Stimulated activated CD4-positive, alpha-beta T cell treated with anti-CD3 and anti-CD28 coated beads, Interleukin-4, amount 100 ng/mL, for 4 hours (primary cell): ENCODE measurements at regions not wholly inside any gene's neighbourhood (a gene's known extent, or its start where the extent isn't known, plus 50 kb on each side); places are given as distances from the start of the nearest gene placed in this dataset.
A peak's percentile ranks its signal among the peaks of the same experiment; 100 is the strongest.
"Not testable (repeated sequence)": the region's sequence is repeated elsewhere in the genome, so short reads cannot be mapped to it uniquely, and the experiment has no call there.

Source experiments
- DNase-seq, 2 experiments: peaks; one replicate each; pipeline ENCODE4 v3.0.0-alpha.2; 2020

DNA sequence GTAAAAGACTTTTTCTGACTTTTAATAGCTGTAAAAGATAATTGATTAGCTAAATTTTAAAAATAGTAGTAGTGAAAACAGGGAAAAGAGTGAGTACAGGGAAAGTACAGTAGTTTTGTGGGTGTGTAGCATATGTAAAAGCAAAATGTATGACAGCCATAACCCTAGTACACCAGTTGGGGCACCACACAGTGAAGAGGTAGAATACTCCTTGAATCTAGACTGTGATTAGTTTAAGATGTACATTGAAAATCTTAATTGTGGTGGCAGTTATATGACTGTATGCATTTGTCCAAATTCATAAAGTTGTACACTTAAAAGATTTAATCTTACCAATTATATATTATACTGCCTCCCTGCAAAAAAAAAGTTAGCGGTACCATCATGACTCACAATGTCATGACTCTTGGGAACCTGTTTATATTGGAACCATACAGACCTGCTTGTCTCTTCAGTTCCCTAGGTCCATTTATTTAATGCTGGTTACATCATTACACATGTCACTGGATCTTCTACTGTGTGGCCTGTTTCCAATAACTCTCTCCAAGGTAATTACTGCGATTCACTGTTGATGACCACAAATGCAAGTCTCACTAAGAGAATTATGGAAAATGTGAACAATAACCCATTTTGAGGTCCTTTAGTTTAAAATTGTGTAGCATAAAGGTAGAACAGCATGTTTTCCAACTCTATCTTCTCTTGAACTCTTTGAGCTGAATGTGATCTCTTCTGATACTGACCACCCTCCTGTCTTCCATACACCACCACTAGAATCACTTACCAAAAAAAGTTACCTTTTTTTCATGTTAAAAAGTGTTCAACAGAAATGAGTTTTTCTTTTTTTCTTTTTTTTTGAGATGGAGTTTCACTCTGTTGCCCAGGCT lies 264.2 kb upstream of the AMIGO2 start:
- no peak for DNase-seq

DNA sequence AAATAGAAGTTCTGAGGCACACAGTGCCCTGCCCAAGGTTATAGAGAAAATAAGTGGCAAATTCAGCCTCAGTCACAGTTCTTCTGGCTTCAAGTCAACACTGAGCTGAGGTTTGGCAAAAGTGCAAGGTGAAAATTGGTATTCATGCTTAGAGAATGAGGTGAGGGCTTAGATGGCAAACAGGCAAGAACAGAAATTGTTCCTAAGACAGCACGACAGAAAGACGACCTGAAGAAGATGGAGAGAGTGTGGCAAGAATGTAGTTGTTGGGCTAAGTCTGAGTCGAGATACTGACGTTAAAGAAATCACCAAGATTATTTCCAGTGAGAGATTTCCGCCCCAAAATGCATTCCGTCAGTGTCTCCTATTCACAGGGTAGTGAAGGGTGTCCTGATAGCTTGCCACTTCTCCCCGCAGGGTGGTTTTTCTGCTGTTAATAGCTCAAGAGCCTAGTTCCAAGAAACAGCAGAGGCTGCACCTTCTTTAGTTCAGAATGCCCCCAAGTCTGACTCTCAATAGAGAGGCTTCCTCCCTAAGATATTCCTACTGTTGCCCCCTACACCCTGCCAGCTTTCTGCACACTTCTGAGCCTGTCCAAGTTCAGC lies 260.8 kb upstream of the AMIGO2 start:
- no peak for DNase-seq

DNA sequence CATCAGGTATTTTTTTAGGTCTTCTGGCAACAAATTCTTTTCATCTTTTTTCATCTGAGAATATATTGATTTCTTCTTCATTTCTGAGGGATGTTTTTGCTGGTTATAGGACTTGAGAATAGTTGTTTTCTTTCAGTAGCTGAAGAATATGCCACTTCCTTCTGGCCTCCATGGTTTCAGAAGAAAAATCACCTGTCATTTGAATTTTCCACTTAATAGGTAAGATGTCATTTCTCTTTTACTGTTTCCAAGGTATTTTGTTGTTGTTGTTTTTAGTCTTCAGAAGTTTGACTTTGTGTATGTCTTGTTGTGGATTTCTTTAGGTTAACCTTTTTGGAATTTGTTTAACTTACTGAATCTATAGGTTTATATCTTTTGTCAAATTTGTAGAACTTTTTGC lies 257.8 kb upstream of the AMIGO2 start:
- DNase-seq: no peak

DNA sequence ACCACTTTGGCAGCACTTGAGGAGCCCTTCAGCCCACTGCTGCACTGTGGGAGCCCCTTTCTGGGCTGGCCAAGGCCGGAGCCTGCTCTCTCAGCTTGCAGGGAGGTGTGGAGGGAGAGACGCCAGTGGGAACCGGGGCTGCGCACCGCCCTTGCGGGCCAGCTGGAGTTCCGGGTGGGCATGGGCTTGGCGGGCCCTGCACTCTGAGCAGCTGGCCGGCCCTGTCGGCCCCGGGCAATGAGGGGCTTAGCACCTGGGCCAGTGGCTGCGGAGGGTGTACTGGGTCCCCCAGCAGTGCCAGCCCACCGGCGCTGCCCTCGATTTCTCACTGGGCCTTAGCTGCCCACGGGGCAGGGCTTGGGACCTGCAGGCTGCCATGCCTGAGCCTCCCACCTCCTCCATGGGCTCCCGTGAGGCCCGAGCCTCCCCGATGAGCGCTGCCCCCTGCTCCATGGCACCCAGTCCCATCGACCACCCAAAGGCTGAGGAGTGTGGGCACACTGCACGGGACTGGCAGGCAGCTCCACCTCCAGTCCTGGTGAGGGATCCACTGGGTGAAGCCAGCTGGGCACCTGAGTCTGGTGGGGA lies 253.6 kb upstream of the AMIGO2 start:
- not testable (repeated sequence) for DNase-seq

DNA sequence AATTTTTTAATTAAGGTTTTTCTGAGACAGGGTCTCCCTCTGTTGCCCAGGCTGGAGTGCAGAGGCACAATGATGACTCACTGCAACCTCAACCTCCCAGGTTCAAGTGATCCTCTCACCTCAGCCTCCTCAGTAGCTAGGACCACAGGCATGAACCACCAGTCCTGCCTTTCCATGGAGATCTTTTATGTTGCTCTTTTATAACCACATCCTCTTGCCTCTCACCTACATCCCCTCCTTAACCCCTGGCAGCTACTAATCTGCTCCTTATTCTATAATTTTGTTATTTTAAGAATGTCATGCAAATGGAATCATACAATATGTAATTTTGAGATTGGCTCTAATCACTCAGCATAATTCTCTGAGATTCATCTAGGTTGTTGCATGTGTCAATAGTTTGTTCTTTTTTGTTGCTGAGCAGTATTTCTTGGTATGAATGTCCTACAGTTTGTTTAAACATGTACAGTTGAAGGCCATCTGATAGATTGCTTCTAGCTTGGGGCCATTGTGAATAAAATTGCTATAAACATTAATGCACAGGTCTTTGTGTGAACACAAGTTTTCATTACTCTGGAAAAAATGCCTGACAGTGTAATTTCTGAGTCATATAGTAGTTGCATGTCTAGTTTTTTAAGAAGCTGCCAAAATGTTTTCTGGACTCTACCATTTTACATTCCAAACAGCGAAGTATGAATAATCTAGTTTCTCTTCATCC lies 249.2 kb upstream of the AMIGO2 start:
- no peak for DNase-seq

DNA sequence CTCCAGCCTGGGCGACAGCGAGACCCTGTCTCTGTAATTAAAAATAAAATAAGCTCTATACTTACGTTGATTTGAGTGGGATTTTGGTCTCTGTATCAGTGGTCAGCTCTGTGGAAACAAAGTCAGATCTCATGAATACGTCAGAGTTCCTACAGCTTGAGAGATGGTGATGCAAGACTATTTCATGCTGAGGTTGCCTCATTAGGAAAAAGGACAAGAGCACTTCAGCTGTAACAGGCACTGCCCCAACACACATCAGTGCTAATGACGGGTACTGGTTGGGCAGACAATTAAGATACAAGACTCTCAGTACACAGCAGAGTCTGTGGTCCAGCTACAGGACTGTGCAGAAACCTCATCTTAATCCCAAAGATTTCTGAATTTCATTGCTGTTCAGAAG lies 246.4 kb upstream of the AMIGO2 start:
- no peak for DNase-seq

DNA sequence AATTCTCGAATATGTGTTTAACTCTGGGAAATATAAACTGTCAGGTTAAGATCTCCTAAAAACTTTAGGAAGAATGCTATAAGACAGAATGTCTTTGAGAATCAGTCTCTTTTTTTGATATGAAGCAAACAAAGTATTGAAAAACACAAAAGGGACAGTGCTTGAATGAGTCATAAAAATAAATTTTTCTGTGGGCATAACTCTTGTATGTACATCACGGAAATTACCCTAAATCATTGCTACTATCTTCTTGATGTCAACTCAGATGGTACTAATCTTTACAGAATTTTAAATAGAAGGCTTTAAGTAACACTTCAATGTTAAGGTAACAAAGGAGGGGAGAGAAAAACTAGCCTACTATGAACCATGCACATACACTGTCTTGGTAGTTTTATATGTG lies 244.0 kb upstream of the AMIGO2 start:
- no peak for DNase-seq

DNA sequence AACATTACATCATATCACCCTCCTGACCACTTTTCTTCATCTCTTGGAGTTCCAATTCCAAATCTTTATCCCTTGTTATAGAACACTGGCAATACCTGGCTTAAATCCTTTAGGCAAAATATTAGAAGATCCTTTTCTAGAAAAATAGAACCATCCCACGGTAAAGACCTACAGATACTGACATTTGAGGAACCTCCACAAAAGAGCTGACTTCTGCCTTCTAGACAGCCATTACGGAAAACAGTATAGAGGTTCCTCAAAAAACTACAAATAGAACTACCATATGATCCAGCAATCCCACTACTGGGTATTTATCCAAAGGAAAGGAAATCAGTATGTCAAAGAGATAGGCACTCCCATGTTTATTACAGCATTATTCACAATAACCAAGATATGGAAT lies 241.7 kb upstream of the AMIGO2 start:
- no peak for DNase-seq

DNA sequence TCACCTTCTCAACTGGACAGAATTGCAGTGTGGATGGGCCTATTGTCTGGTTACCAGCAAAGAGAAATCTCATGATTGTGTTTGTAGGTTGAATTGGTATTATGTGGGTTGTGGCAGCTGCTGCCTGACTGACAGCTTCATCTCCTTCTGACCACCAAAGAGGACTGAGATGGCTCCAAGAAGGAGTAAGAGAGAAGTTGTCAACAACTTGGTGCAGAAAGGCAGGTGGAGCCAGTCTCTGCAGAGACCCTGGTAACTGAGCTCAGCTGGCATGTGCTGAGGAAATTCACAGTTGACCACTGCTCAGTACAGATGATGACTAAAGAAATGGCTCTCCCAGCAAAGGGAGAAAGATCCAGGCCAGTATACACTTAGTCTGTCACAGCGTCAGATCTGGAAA lies 240.0 kb upstream of the AMIGO2 start:
- no peak for DNase-seq

DNA sequence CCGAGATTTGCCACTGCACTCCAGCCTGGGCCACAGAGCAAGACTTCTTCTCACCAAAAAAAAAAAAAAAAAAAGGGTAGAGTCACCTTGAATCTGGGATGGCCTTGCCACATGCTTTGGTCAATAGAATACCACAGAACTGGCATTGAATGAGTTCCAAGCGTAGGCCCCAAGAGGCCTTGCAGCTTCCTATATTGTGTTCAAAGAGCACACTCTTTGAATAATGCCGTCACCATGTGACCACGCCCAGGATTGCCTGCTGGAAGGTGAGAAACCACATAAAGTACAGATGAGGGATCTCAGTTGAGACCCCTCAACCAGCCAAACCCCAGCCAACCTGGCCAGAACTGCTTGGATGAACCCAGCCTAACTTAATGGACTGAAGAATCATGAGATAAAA lies 239.2 kb upstream of the AMIGO2 start:
- no peak for DNase-seq

DNA sequence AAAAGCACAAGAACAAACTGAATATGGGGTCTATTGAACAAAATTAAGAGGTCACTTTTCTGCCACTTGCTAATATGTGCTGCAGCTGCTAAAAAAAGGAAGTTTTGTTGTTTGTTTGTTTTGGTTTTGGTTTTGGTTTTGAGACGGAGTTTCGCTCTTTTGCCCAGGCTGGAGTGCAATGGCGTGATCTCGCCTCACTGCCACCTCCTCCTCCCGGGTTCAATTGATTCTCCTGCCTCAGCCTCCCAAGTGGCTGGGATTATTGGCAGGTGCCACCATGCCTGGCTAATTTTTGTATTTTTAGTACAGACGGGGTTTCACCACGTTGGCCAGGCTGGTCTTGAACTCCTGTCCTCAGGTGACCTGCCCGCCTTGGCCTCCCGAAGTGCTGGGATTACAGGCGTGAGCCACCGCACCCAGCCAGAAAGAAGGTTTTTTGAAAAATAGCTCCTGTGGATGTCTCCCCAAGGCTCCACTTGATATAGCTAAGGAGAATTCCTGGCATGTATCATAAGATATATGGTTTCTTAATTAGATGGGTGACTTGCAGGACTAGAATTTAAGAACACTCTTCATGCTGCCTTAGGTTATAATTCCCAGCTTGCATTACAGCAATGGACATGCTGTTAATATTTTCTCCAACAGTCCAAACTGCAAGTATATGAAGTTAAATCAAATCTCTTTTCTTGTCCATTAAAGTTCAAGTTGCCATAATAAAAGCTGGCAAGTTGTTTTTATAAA lies 237.6 kb upstream of the AMIGO2 start:
- DNase-seq: no peak

DNA sequence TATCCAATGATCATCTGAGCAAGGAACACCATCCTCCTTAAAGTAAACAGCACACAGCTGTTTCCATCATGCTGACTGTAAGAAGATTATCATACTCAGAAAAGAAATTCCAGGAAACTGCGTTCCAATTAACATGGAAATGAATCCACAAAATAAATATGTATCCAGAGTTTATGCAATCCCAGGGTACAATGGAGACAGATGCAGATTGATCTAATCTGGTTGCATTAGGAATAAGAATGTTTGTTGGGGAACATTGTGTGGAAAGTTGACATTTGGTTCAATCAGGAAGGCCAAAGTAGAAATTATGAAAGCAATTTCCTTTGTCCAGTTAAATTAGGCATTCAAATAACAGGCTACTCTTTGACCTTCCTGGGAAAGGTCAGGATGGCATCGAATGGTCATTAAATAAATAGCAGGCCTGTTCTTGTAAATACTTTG lies 236.9 kb upstream of the AMIGO2 start:
- no peak for DNase-seq

DNA sequence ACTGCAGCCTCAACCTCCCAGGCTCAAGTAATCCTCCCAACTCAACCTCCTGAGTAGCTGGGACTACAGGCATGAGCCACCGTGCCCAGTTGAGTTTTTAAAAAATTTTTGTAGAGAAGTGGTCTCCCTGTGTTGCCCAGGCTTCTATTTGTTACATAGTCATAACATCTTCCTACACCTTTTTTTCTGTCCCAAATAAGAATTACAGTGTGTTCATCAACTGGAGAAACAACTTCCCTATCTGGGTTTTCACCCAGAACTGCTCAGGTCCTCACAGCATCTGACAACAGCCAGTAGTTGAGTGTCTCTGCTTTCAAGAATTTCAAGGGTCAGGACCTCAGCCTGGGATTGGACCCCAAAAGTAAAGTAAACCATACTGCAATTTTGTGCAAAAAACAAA lies 235.2 kb upstream of the AMIGO2 start:
- DNase-seq: no peak

DNA sequence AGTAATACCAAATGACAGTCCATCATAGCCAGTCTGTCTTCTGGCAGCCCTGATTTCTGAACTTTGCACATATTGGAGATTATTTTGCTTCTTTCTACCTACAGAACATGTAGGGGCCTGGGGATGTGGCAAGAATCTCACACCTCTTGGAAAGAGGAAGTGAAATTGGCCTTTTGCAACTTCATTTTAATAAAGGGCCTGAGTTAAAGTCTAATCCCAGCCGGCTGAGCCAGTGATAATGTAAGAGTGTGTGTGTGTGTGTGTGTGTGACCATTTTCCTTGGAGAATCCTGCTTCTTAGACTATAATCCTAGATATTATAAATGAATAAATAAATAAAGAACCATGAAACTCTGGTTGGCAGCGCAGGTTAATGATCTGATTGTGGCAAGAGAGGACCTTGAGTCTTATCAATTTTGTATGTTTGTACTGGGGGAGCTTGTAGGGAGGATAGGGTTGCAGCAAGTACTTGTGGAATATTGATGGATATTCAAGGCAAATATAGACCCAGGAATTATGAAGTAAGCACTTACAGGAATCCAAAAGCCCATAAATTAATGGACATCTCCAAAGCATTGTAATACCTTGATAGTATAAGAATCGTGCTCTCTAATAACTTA lies 233.2 kb upstream of the AMIGO2 start:
- DNase-seq: no peak

DNA sequence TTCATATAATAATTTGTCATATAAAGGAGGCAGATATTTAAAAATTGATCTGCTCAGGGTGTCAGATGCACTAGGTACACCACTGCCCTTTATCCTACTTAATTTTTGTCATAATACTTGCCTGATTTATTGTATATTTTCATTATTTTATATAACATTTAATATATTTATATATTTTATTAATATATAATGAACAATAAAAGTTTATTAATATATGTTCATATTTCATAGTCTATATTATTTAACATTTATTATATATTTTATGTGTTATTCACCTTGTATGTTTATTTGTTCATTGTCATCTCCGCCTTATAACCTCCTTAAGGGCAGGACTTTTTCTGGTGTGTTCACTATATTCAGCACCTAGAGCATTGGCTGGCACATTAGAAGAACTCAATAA lies 232.4 kb upstream of the AMIGO2 start:
- DNase-seq: no peak

DNA sequence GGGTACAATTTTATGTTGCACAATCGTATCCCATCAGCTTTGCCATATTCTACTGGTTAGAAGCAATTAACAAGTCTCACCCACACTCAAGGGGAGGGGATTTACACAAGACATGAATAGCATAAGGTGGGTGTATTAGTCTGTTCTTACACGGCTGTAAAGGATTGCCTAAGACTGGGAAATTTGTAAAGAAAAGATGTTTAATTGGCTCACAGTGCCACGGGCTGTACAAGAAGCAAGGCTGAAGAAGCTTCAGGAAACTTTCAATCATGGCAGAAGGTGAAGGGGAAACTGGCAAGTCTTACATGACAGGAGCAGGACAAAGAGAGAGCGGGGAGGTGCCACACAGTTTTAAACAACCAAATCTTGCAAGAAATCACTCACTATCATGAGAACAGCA lies 231.8 kb upstream of the AMIGO2 start:
- no peak for DNase-seq

DNA sequence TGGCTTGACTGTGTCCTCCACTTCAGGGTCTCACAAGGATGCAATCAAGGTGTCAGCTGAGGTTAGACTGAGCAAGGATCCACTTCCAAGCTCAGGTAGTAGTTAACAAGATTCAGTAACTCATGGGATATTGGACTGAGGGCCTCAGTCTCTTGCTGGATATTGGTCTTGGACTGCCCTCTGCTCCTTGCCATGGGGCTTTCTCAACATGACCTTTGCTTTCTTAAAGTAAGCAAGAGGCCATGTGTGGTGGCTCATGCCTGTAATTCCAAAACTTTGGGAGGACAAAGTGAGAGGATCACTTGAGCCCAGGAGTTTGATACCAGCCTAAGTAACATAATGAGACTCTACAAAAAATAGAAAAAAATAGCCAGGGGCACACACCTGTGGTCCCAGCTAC lies 231.3 kb upstream of the AMIGO2 start:
- no peak for DNase-seq

DNA sequence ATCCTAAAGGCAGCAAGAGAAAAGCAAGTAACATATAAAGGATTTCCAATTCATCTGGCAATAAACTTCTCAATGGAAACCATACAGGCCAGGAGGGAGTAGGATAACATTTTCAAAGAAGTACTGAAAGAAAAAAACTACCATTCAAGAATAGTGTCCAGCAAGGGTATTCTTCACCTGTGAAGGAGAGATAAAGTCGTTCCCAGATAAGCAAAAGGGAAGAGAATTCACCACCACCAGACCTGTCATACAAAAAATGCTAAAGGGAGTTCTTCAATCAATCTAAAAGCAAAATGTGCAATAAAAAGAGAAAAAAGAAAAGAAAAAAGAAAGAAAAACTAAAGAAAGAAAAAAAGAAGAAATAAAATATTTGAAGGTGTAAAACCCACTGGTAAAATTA lies 228.9 kb upstream of the AMIGO2 start:
- DNase-seq: no peak

DNA sequence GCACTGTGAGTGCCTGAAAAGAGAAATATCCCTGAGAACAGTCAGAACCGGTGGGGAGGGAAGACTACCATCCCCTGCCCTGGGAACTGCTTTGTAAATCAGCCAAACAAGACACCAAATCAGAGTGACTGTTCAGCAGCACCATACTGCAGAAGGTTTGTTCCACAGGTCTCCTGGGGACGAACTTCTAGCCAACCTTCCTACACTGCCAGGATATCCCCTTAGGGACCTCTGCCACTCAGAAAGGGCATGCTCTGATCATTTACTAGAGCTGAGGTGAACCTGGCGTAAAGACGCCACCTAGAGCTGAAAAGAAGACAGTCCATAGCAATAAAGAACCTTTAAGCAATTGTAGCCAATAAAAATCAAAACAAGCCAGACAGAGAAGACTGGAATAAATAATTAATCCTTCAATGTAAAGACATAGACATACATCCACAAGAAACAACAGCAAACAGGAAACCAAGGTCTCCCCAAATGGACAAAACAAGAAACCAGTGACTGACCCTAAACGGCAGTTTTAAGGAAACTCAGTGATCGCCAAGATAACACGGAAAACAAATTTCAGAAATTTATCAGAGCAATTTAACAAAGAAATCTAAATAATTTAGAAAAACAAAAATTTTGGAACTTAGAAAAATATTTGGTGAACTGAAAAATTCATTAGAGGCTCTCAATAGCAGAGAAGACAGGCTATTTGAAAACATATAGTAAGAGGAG lies 228.1 kb upstream of the AMIGO2 start:
- DNase-seq: peak; percentile 25 to 63

DNA sequence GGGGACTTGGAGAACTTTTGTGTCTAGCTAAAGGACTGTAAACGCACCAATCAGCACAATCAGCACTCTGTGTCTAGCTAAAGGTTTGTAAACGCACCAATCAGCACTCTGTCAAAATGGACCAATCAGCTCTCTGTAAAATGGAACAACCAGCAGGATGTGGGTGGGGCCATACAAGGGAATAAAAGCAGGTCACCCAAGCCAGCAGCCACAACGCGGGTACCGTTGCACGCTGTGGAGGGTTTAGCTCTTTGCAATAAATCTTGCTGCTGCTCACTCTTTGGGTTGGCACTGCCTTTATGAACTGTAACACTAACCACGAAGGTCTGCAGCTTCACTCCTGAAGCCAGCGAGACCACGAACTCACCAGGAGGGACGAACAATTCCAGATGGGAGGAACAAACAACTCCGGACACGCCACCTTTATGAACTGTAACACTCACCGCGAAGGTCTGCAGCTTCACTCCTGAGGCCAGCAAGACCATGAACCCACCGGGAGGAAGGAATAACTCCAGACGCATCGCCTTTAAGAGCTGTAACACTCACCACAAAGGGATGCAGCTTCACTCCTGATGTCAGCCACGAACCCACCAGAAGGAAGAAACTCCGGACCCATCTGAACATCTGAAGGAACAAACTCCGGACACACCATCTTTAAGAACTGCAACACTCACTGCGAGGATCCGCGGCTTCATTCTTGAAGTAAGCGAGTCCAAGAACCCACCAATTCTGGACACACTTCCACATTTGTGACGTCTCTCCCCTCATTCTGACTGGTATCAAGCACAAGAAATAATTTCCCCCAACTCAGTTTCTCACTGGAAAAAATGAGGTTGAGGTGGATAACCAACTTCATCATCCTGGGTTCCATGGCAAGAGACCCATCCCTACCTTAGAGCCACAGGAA lies 227.3 kb upstream of the AMIGO2 start:
- peak; percentile 59 to 84 for DNase-seq

DNA sequence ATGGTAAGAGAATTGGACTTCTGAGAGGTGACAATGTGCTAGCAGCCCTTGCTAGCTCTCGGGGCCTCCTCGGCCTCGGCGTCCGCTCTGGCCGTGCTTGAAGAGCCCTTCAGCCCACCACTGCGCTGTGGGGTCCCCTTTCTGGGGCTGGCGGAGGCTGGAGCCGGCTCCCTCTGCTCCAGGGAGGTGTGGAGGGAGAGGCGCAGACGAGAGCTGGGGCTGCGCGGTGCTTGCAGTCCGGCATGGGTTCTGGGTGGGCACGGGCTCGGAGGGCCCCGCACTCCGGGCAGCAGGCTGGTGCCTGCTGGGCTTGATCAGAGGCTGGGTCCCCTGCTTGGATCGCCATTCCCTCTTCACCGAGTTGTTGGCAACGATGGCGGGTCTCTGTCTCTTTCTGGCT lies 226.4 kb upstream of the AMIGO2 start:
- DNase-seq: no peak
